ENCODE measurements at regions not wholly inside any gene's neighbourhood (a gene's known extent, or its start where the extent isn't known, plus 50 kb on each side); places are given as distances from the start of the nearest gene placed in this dataset.

DNA sequence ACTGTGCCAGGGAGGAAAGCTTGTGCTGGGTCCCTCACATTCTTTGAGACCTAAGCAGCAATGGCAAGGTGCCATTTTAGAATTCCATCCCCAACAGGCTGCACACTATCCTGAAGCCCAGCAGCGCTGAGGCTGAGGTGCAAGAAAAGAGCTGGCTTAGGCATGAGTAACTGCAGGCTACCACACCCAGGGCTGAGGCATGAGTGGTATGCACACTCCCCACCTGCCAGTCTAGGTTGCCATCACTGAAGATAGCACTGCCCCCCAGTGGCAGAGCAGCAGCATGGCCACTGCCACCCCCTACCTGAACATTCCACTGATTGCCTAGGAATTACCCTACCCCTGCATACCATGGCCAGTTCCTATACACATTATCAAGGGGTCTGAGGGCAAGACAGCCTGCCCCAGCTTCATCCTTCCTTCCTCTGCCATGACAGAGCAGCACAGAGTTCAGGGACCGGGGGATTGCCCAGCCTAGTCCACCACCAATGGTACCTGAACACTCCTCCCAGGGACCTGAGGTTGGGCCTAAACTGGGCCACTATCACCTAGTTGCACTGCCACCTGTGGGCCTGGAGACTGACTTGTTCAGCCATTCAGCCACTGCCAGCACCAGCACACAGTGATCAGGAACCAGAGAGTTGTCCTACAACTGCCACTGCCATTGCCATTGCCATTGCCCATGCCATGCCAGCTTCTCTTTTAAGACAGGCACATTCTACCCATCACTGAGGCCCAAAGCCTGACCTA, 129.8 kb downstream of the SATB1 start:
- peak; percentile 1 for DNase-seq

DNA sequence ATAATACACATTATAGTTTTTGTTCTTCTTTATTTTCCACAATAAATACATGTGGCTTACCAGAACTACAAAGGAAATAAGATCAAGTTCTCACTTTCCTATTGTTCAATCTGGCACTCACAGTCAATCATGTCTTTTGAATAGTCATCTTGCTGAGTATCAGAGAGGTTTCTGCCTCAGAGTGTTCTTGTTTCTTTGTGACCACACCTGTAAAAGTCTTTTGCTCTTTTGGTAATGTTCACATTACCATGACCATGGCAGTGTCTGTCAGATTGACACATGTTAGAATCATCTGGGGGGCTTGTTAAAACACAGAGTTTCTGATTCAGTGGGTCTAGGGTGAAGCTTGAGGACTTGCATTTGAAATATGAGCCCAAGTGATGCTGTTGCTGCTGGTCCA, 135.0 kb downstream of the SATB1 start:
- no peak for DNase-seq

DNA sequence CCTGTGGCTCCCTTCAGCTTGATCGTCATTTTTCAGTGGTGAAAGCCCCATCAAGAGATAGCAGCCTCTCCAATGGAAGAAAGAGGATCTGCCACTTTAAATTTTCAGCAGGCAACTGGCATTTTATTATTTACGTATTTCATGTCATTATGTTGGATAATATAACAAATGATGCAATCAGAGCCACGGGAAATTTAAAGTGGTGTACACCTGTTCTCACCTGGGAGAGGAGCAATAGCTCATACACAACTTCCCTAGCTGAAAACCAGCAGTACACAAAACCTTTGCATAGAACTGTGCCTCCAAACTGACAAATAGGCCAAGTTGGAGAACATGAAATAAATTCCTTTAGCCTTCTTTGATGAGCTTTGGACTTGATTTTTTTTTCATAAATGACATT, 136.9 kb downstream of the SATB1 start:
- DNase-seq = no peak

DNA sequence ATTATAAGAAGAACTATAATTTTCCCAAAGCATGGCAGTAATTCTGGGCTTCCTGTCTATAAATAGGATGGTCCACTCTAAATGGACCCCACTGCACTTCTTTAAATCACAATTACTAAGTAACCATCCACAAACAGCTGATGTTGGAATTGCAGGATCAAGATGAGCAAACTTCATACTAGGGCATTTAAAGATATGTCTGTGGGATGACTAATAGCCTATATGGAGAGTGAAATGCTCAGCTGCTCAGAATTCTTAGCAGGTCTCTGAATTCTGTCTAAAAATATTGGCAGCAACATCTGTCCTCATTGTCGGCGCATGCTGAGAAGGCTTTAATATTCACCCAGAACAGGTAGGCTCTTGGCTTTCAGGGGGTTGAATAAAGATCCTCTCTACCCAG, 140.4 kb downstream of the SATB1 start:
- DNase-seq = no peak

DNA sequence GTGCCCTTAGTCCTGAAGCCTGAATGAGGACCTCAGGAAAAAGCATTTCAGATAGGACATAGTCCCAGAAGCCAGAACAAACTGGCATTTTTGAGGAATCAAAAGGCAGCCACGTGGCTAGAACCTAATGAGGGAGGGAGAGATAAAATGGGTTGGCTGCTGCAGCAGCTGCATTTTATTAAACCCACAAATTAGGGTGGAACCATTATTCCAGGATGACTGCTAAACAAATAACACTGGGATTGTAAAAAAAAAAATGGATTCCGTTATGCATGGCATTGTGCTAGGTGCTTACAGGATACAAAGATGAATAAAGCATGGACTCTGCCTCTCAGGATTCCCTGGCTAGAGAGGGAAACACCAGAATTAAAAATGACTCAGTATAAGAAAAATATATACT, 141.5 kb downstream of the SATB1 start:
- DNase-seq = no peak

DNA sequence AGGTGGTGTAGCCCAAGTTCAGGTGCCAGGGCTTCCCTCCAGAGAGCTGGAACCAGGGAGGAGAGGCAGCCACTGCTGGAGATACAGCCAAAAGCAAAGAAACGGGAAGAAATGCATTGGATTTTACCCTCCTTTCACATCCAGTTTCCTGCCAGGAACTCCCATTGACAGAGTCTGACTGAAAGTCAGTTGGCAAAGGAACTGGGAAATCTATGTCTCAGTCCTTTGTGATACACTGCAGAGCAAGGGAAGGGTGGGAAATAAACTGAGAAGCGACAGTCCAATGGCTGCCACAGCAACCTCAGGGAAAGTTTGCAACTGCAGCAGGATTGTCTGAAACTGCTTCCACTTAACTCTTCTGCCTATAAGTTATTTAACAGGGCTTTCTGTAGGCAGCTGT, 142.6 kb downstream of the SATB1 start:
- DNase-seq = no peak

DNA sequence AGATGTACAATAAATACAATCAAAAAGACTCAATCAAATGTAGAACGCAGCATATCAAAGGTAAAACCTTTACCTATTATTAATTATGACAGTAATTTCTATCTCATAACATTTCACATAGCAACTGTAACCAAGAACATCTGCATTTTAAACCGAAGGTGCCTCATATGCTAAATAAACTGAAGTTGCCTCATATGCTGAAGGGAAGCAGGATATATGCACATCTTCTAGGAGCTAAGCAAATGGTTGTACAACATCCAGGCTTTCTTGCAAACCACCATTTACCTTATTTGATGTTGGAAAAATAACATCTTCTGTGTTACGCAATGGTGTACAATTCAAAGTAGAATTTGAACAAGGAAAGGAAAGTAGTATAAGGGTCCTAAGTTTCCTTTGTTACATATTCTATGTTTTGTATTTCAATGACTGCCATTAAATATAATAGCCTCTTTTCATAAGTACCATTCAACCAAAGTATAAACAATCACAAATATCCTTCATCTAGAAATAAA, 145.9 kb downstream of the SATB1 start:
- DNase-seq = no peak

DNA sequence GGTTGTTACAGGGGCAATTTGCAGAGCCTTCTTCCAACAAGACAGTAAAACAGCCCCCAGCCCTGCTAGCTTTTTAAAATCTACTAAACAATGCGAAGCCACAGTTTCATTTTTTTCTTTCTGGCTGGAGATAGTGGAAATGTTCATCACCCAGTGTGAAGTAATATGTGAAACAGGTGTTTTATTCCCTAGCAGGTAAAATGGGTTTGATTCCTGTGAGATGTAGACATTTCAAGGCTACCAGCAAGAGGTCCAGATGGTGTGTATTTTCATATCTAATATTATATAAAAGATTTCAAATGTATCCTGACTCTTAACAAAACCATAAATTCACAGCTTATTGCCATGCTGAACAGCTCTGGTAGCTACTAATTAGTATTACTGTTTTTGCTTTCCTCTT, 160.3 kb downstream of the SATB1 start:
- DNase-seq = no peak

DNA sequence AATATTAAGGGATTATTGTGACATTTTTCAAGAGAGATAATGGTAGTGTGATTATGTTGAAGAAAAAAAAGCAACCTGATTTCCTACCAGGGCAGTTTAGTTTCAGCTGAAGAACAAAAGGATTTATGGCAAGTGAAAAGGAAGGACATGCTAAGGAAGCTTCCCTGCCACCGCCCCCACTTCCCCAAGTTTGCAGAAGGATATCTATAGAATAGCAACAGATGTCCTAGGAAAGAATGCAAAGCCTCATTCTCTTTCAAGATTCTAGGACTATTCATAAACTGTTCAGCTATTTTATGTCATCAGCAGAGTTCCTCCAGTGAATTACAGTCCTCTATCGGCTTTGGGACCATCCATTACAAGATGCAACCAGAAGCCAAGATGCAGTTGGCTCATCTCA, 160.8 kb downstream of the SATB1 start:
- no peak for DNase-seq

DNA sequence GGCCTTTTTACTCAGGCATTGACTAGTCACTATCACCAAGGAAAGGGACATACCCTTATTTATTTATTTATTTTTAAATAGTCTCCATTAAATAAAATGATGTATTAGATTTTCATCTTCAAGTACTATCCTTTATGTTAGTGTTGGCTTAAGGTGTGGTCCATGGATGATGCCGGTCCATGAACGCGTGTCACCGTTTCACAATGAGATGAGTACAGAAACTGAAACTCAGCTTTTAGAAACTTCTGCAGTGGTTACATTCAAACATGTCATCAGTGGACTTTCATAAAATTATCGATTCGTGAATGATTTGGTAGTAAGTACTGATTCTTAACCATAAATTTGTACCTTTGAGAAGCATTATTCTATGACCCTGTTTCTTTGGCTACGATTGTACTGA, 166.6 kb downstream of the SATB1 start:
- DNase-seq = no peak

DNA sequence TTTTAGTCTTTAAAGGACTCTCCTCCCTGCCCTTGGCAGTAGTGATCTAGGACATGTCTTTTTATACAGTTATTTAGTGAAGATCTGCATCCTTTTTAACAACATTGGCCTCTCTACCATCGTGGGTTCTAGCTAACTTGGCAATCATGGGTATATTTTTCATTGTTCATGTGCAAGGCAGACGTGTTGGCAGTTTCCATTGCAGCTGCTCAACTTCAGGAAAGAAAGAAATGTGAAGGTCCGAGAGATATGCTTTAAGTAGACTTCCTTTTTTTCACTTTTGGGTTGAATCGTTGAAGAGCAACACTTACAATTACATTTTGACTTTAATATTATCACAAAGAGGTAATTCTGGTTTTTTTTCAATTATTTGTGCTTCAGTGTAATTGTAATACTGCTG, 172.6 kb downstream of the SATB1 start:
- no peak for DNase-seq

DNA sequence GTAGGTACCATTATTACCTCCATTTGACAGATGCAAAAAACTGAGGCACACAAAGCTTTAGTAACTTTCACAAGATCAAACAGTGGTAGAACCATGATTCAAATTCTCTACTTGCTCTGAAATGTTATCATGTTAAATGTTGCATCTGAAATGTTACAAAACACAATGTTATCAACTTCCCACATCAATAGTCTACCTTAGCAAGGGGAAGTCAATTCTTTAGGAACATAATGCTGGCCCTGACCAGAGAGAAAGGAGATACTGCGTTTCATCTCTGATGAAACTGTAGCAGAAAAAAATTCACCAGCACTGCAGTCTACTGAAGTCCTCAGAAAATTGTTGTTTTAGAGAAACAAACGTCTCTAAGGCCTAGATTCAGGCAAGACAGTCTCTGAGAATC, 174.1 kb downstream of the SATB1 start:
- no peak for DNase-seq

DNA sequence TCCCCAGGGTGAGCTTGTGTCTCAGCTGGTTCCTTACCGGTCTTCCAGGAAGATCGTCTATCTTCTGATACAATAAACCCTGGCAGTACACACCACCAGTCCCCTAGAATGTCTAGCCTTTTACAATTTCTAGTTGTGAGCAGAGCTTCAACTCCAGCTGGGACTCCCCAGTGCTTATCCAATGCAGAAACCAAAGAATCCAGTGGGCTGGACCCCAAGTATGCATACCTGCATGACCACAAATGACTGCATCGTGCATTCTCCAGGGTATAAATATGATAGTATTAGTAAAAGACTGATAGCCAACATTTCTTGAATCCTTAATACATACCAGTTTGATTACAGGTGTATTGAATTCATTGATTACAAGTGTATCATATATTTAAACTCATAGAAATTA, 176.0 kb downstream of the SATB1 start:
- no peak for DNase-seq

DNA sequence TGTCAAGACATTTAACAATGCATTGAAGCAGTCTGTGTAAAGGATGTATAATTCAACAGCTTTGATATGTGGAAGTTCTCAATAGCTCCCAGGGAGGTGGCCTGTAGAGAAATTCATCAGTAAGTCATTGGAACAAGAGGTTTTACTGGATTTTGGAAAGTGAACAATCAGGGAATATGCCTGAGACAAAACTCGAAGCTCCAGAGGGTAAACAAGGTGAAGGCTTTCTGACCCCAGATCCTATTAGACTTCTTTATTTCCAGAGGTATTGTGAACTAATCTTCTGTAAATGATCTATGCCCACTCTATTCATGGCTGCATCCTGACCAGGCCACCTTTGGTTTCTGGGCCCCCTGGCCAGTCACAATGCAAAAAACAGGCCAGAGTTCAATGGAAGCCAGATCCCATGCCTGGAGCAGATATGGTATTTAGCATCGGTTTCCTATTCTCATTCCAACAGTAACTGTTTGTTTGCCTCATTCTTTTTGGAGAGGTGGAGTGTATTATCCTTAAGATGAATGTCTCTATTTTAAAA, 177.3 kb downstream of the SATB1 start:
- no peak for DNase-seq

DNA sequence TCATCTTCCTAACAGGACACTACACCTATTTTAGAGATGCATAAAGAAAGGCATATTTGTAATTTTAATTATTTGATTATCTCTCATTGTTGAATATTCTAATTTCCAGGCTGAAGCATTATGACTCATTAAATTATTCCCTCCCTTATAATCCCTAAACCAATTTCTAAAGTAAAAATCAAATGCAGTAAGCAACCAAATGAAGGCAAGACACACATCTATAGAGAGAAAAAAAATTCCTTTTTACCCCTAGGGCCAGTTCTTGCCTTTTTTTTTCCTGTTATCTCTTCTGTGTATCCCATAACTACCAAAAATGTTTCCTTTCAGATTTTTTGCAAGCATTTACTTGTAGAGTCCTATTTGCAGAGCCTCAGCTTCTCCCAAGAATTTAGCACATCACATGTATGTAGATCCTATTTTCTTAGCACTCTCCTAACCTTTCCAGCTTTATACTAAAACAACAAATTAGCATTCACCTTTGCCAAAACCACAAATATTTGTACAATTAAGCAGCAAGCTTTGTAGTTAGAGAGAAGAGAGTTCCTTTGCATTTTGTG, 177.9 kb downstream of the SATB1 start:
- no peak for DNase-seq

DNA sequence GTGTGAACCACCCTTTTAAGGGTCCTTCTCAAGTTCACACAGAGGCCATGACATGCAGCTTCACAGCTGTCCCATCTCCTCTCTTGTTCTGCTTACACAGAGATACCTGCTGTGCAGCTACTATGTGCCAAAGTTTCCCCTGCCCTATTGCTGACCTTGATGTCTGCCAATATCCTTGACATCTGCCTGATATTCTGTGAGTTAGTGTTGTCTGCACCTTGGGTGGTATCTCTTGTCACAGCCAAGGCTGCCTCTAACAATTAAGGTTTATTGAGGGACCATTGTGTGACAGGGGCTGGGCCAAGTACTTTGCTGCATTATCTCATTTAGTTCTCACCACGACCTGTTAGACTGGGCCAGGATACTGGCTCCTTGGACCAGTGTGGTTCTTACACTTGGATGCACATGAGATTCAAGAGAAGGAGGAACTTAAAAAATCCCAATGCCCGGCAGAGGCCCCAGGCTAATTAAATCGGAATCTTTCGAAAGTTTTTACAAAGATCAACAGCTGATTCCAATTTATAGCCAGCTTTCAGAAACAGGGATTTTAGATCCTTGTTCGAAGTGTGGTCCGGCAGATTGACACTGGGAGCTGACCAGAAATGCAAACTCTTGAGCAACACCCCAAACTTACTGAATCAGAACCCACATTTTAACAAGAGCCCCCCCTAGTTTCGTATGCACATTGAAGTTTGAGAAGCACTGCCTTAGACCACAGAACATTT, 178.6 kb downstream of the SATB1 start:
- DNase-seq = no peak

DNA sequence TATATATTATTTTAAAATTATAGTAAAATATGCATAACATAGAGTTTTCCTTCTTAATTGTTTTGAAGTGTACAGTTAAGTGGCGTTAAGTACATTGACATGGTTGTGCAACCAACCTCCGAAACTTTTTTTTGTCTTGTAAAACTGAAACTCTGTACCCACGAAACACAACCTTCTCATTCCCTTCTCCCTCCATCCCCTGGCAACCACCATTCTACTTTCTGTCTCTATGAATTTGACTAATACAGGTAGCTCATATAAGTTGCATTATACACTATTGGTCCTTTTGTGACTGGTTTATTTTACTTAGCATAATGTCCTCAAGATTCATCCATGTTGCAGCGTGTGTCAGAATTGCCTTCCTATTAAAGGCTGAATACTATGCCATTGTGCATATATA, 179.4 kb downstream of the SATB1 start:
- DNase-seq = no peak

DNA sequence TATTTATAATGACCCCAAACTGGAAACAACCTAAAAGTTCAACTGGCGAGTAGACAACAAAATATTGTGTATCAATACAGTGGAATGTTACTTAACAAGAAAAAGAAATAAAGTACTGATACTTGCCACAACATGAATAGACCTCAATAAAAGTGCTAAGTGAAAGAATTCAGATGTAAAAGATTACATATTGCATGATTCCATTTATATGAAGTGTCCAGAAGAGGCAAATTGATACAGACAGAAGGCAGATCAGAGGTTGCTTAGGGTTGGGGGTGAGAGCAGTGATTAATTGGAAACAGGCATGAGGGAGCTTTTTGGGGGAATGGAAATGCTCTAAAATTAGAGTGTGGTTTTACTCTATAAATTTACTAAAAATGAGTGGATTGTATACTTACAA, 183.3 kb downstream of the SATB1 start:
- no peak for DNase-seq

DNA sequence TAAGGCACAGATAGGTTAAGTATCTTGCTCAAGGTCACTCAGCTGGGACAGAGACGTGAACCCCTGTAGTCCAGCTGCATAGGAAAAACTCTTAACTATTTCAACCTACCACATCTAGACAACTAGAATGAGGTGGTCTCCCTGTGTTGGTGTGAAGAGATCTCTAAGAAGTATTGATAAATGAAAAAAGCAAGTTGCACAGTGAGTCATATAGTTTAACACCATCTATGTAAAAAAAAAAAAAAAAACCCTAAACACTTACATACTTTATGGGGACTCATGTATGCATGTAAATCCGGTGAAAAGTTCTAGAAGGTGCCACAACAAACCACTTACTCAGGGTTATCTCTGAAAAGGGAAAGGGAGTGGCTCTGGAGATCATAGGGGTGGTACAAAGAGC, 185.5 kb downstream of the SATB1 start:
- no peak for DNase-seq

DNA sequence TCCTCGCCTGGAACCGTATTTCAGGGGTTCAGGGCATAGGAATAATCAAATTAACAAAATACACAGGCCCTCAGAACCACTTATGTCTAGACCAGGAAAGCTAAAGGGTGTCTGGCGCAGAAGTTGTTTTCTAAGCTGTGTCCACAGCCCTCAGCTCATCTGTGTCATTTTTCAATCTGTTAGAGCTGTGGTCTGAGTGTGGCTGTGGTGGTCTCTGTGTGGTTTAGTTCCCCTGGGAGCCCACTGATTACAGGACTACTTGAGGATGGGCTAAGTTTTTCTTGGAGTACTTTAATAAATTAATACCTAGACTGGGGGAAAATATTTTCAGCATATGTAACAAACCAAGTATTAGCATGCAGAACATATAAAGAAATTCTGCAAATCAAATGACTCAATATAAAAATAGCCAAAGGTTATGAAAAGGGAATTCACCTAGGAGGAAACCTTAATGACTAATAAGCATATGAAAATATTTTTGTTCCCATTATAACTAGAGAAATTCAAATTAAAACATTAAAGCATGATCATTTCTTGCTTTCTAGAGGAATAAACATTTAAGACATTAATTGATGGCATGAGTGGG, 186.3 kb downstream of the SATB1 start:
- DNase-seq = no peak

DNA sequence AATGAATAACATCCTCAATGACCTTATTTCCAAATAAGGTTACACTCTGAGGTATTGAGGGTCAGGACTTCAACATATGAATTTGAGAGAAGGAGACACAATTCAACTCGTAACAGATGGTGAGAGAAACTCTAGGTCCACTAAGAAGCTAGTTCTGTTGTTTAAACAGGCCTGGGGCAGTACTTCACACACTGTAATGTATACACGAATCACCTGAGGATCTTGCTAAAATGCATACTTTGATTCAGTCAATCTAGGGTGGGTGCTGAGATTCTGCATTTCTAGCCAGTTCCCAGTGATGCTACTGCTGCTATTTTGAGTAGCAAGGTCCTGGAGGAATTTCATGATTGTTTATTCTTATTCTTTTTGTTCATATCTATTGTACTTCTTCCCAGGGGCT, 186.8 kb downstream of the SATB1 start:
- no peak for DNase-seq

DNA sequence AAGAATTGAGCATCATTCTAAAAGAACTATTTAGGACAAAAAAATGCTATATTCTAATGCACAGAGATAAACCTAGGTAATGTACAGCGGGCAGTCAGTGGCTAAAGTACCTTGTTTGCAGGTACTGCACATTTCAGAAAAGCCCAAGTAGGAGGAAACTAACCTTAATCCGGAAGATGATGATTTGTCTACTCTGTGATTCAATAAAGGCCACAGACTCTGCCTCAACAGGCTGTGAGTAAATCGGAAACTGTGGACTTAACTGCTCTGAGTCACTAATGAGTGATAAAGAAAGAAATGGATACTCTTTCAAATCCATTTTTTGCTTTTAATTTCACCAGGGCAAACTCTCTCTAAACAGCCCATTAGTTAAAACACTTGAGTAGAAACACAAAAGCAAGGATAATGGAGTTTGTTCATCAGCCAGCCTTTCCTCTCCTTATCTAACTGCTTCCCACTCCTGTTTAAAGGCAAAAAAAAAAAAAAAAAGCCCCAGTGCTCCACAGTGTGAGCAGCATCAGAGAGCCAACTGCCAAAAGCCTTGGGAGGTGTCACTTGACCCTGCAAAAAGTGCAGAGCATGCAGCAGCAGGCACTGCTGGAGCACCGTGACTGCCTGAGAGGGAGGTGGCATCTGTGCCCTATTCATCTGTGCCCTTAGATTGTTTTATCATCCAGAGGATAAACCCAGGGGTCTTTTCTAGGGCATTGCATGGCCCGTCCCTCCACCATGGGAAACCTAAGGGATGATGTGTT, 187.7 kb downstream of the SATB1 start:
- DNase-seq = no peak

DNA sequence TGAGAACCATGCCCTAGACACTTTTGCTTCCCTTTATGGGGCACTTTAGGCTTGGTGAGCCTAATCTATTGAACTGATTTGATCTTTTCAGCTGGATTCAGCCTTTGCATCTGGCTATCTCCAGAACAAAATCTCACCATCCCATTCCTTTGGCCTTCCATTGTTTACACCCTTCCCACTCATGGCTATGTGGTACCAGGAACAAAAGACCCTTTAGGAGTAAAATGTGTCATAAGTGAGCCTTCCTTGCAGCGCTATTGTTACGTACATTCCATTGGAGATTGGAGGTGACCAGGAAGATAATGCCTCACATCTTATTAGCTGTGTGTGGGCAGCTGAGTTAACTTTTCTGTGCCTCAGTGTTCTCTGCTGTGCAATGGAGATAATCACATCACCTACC, 188.4 kb downstream of the SATB1 start:
- DNase-seq = no peak

Measured in stimulated activated CD4-positive, alpha-beta T cell treated with anti-CD3 and anti-CD28 coated beads, Interleukin-4, amount 100 ng/mL, for 1 hour (primary cell).